ENCODE measurements at regions not wholly inside any gene's neighbourhood (a gene's known extent, or its start where the extent isn't known, plus 50 kb on each side); places are given as distances from the start of the nearest gene placed in this dataset.
"Not testable (repeated sequence)": the region's sequence is repeated elsewhere in the genome, so short reads cannot be mapped to it uniquely, and the experiment has no call there.

DNA sequence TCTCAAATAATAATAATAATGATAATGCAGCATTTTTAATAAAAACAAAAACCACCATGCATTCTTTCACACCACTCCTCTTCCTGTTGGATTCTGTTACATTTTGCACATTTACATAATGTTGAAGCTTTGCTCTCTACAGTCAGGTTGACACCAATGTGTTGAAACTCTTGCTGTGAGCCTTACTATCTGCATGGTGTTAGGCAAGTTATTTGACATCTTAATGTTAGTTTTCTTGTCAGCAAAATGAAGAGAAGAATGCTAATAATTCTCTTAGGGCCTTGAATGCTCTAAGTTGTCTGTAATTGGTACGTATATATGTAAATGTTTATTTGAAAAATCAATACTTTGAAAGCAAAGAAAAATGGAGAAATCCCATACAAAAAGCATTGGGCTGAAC is 525.5 kb upstream of the PTGER4 start:
- no peak for DNase-seq (ENCODE audit: insufficient read length, low spot score)
- TF ChIP-seq SPI1 (IDR thresholded peaks at IDR 0.05; ENCODE audit: low read depth, low read length), result no peak
- no peak for TF ChIP-seq POU2F2 (IDR thresholded peaks at IDR 0.05; ENCODE audit: low read depth, low read length)
- no peak for TF ChIP-seq PAX5 (IDR thresholded peaks at IDR 0.05; ENCODE audit: insufficient read depth, low read length, severe bottlenecking)
- TF ChIP-seq TAF1 (IDR thresholded peaks at IDR 0.05; ENCODE audit: low read depth, low read length), result no peak
- TF ChIP-seq POLR2AphosphoS5 (IDR thresholded peaks at IDR 0.05; ENCODE audit: low read depth, low read length), result no peak
- TF ChIP-seq POLR2A (IDR thresholded peaks at IDR 0.05; ENCODE audit: low read depth, low read length), result no peak
- FAIRE-seq, result no peak

DNA sequence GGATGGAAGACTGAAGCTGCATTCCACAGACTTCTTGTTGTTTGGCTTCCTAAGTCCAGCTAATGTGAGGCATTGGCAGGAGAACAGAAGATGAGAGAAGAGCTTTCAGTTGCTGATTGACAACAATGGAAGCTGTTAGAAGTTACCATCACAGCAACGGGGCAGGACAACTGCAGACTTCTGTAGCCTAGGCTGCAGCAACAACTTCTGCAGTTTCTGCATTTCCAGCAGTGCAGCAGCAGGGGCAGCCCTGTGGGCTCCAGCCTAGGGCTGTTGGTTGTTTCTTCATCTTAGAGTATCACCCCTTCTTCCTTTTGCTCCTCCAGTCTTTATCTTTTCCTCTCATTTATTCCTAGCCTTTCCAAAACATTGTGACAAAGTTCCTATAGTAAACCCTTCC is 528.8 kb upstream of the PTGER4 start:
- DNase-seq (ENCODE audit: insufficient read length, low spot score), result no peak

DNA sequence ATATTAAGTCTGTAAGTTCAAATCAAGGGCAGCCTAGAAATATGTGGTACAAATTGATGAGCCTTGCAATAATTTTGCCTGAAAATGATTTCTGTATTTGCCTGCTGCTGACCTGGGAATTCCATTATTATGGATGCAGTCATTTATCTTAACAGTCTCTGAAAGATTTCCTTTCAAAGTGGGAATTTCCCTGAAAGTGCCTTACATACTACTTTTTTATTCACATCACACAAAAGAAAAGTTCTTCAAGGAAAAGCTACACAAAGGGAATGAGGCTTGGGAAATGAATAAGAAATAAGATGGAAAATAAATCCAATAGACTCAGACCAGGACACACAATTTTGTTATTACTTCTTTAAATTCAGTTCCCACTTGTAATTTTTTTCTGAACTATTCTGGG is 537.8 kb upstream of the PTGER4 start:
- no peak for FAIRE-seq

More for the DNA sequence above, 528.8 kb upstream of the PTGER4 start:
- FAIRE-seq, result no peak
- TF ChIP-seq TAF1 (IDR thresholded peaks at IDR 0.05; ENCODE audit: low read depth, low read length) (no peak), SPI1 (IDR thresholded peaks at IDR 0.05; ENCODE audit: low read depth, low read length) (no peak), POLR2A (IDR thresholded peaks at IDR 0.05; ENCODE audit: low read depth, low read length) (no peak), PAX5 (IDR thresholded peaks at IDR 0.05; ENCODE audit: insufficient read depth, low read length, severe bottlenecking) (no peak), POLR2AphosphoS5 (IDR thresholded peaks at IDR 0.05; ENCODE audit: low read depth, low read length) (no peak), POU2F2 (IDR thresholded peaks at IDR 0.05; ENCODE audit: low read depth, low read length) (no peak)

DNA sequence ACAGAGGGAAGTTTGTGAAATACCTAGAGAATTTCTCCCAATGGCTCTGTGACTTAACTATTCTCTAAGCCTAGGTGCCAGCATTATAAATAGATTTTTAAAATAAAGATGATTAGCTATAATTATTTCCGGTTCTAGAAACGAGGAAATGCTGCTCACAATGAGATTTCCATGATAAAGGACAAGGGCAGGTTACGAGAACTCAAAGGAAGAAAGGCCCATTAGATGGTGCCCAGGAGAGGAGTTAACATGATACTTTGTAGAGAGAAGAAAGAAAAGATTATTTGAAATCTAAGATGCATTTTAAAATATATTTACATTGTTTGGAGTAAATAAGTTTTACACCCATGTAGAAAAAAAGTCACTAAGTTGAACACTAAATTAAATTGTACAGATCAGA is 538.3 kb upstream of the PTGER4 start:
- FAIRE-seq, result no peak

More for the DNA sequence above, 537.8 kb upstream of the PTGER4 start:
- DNase-seq (ENCODE audit: insufficient read length, low spot score), result no peak
- TF ChIP-seq TAF1 (IDR thresholded peaks at IDR 0.05; ENCODE audit: low read depth, low read length) (no peak), POU2F2 (IDR thresholded peaks at IDR 0.05; ENCODE audit: low read depth, low read length) (no peak), SPI1 (IDR thresholded peaks at IDR 0.05; ENCODE audit: low read depth, low read length) (no peak), PAX5 (IDR thresholded peaks at IDR 0.05; ENCODE audit: insufficient read depth, low read length, severe bottlenecking) (no peak), POLR2AphosphoS5 (IDR thresholded peaks at IDR 0.05; ENCODE audit: low read depth, low read length) (no peak), POLR2A (IDR thresholded peaks at IDR 0.05; ENCODE audit: low read depth, low read length) (no peak)

DNA sequence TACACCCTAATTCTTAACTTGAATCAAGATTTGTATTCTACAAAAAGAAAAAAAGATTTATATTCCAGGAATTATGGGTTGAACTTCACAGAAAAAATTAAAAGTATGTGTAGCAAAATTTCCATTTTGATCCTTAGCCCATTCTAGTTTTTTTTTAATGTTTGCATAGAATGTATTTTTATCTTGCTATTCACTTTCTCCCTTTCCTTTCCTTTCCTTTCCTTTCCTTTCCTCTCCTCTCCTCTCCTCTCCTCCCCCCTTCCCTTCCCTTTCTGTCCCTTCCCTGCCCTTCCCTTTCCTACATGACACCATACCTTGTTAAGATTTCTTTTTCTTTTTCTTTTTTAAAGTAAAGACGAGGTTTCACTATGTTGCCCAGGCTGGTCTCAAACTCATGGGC is 542.5 kb upstream of the PTGER4 start:
- FAIRE-seq (no peak), DNase-seq (ENCODE audit: insufficient read length, low spot score) (no peak)
- TF ChIP-seq TAF1 (IDR thresholded peaks at IDR 0.05; ENCODE audit: low read depth, low read length), result no peak
- no peak for TF ChIP-seq POU2F2 (IDR thresholded peaks at IDR 0.05; ENCODE audit: low read depth, low read length)
- no peak for TF ChIP-seq PAX5 (IDR thresholded peaks at IDR 0.05; ENCODE audit: insufficient read depth, low read length, severe bottlenecking)
- TF ChIP-seq POLR2AphosphoS5 (IDR thresholded peaks at IDR 0.05; ENCODE audit: low read depth, low read length), result no peak

More for the DNA sequence above, 538.3 kb upstream of the PTGER4 start:
- TF ChIP-seq POU2F2 (IDR thresholded peaks at IDR 0.05; ENCODE audit: low read depth, low read length), result no peak
- no peak for DNase-seq (ENCODE audit: insufficient read length, low spot score)

DNA sequence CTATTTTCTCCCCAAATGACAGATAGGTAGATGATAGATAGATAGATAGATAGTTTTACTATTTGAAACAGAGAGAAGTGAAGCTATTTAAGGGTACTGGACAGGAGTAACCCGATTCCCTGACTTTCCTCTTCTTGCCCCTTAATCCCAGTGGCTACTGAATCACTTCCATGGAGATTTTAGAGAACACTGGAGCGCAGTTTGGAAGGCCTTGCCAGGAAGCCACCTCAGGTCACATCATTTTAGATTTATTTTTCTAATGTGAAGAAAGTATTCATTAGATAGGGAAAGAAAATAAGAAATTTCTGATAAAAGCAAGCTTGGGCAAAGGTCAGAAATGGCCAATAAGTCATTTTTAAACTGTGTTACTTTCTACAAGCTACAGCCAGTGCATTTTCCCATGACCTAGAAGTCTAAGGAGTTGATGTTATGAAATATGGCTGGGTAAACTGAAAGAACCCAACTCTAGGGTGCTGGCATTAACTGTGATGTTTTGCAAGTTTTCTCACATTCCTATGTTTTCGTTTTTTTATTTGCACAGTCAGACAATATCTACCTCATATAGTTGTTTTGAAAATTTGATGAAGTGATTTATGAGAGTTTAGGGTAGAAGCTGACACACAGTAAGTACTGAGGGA is 544.7 kb upstream of the PTGER4 start:
- no peak for FAIRE-seq

DNA sequence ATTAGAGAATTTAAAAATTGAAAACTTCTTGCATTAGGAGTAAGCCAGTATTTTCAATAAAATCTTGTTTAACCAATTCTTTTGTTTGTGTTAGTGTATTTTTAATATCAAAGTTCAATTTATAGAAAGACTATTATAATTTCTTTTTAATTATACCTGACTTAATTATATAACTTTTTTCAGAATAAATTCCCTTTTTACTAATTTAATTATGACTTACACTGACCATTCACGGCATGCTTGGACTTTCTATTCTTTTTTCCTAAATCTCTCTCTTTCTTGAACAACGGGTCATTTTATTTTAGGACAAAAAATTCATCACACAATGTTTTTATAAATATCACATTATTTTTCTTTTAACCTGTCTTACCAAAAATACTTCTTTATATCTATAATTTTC is 555.3 kb upstream of the PTGER4 start:
- no peak for FAIRE-seq
- no peak for TF ChIP-seq PAX5 (IDR thresholded peaks at IDR 0.05; ENCODE audit: insufficient read depth, low read length, severe bottlenecking)
- TF ChIP-seq POU2F2 (IDR thresholded peaks at IDR 0.05; ENCODE audit: low read depth, low read length), result no peak
- no peak for TF ChIP-seq POLR2AphosphoS5 (IDR thresholded peaks at IDR 0.05; ENCODE audit: low read depth, low read length)
- no peak for TF ChIP-seq SPI1 (IDR thresholded peaks at IDR 0.05; ENCODE audit: low read depth, low read length)
- no peak for TF ChIP-seq TAF1 (IDR thresholded peaks at IDR 0.05; ENCODE audit: low read depth, low read length)
- TF ChIP-seq POLR2A (IDR thresholded peaks at IDR 0.05; ENCODE audit: low read depth, low read length), result no peak
- DNase-seq (ENCODE audit: insufficient read length, low spot score), result no peak

More for the DNA sequence above, 544.7 kb upstream of the PTGER4 start:
- no peak for DNase-seq (ENCODE audit: insufficient read length, low spot score)
- TF ChIP-seq PAX5 (IDR thresholded peaks at IDR 0.05; ENCODE audit: insufficient read depth, low read length, severe bottlenecking), result no peak
- no peak for TF ChIP-seq POU2F2 (IDR thresholded peaks at IDR 0.05; ENCODE audit: low read depth, low read length)
- TF ChIP-seq POLR2AphosphoS5 (IDR thresholded peaks at IDR 0.05; ENCODE audit: low read depth, low read length), result no peak
- no peak for TF ChIP-seq SPI1 (IDR thresholded peaks at IDR 0.05; ENCODE audit: low read depth, low read length)

DNA sequence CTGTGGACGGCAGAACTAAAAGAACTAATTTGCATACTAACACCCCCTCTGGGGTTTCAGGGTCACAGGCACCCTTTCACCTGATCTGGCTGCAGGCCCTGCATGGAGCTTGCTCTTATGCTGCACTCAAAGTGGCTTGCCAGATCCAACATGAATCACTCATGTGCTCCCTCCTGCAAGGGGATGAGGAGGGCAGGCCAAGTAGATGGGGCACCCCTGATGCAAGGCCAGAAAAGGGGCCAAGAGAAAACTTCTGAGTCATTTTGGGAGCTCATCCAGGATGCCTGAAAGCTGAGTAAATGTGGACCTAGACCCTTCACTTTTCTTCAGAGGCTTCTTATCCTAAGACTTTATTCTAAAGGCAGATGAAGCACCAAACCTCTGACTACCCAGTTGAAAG is 558.5 kb upstream of the PTGER4 start:
- no peak for DNase-seq (ENCODE audit: insufficient read length, low spot score)
- no peak for FAIRE-seq
- TF ChIP-seq POLR2AphosphoS5 (IDR thresholded peaks at IDR 0.05; ENCODE audit: low read depth, low read length) (no peak), TAF1 (IDR thresholded peaks at IDR 0.05; ENCODE audit: low read depth, low read length) (no peak), POLR2A (IDR thresholded peaks at IDR 0.05; ENCODE audit: low read depth, low read length) (no peak), SPI1 (IDR thresholded peaks at IDR 0.05; ENCODE audit: low read depth, low read length) (no peak), POU2F2 (IDR thresholded peaks at IDR 0.05; ENCODE audit: low read depth, low read length) (no peak), PAX5 (IDR thresholded peaks at IDR 0.05; ENCODE audit: insufficient read depth, low read length, severe bottlenecking) (no peak)

DNA sequence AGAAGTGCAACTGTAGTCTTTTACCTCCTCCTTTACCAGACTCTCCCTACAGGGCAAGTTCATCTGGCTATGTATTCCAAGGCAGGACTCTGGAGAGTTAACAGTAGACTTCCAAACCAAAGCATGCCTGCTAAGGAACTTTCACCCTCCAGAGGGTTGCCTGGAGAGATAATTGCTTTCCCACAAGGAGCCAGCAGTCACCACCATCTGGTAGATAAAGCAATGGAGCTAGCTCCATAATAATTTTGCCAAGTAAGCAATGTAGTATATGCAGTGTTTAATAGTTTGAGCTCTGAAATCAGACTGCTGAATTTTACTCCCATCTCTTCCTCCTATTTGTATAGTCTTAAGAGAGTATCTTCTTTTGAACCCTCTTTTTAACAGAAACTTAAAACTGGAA is 566.8 kb upstream of the PTGER4 start:
- no peak for DNase-seq (ENCODE audit: insufficient read length, low spot score)
- FAIRE-seq, result no peak
- TF ChIP-seq POU2F2 (IDR thresholded peaks at IDR 0.05; ENCODE audit: low read depth, low read length) (no peak), POLR2A (IDR thresholded peaks at IDR 0.05; ENCODE audit: low read depth, low read length) (no peak), PAX5 (IDR thresholded peaks at IDR 0.05; ENCODE audit: insufficient read depth, low read length, severe bottlenecking) (no peak), SPI1 (IDR thresholded peaks at IDR 0.05; ENCODE audit: low read depth, low read length) (no peak)

DNA sequence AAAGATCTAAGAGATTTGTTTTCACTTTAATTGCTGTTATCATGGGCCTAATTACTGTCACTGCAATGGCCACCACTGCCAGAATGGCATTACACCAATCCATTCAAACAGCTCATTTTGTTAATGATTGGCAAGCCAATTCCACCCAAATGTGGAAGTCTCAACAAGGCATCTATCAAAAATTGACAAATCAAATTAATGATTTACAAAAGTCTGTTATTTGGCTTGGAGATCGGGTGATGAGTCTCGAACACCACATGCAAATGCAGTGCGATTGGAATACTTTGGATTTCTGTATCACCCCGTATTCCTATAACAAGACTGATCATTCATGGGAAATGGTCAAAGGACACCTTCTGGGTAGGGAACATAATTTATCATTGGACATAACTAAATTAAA is 568.7 kb upstream of the PTGER4 start:
- not testable (repeated sequence) for DNase-seq (ENCODE audit: insufficient read length, low spot score); FAIRE-seq

DNA sequence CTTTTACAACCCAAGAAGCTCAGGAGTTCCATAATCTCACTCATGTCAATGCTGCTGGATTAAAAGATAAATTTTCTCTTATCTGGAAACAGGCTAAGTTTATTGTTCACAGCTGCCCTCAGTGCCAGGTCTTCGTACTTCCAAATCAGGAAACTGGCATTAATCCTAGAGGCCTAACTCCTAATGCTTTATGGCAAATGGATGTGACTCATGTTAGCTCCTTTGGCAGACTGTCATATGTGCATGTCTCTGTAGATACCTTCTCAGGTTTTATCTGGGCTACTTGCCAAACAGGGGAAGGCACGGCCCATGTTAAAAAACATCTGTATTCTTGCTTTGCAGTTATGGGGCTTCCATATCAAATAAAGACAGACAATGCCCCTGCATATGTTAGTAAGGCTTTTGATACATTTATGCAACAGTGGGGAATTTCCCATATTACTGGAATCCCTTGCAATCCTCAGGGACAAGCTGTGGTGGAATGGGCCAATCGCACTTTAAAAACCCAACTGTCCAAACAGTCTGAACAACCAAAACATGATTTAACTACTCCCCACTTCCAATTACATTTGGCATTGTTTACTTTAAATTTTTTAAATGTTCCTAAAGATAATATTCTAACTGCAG is 570.8 kb upstream of the PTGER4 start:
- not testable (repeated sequence) for DNase-seq (ENCODE audit: insufficient read length, low spot score); FAIRE-seq

DNA sequence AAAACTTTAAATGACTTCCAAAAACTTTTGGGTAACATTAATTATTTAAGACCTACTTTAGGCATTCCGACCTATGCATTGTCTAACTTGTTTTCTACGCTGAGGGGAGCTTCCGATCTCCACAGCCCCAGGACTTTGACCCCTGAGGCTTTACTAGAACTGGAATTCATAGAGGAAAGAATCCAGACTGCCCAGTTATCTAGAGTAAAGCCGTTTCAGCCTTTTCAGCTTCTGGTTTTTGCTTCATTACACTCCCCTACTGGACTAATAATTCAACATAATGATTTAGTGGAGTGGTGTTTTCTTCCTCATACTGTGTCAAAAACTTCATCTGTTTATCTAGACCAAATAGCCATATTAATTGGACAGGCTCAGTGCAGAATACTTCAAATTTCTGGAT is 571.9 kb upstream of the PTGER4 start:
- FAIRE-seq, result not testable (repeated sequence)

More for the DNA sequence above, 571.9 kb upstream of the PTGER4 start:
- not testable (repeated sequence) for DNase-seq (ENCODE audit: insufficient read length, low spot score)

Measured in GM12891 (cell line).